Endothelial cell of umbilical vein (primary cell): ENCODE measurements at regions not wholly inside any gene's neighbourhood (a gene's known extent, or its start where the extent isn't known, plus 50 kb on each side); places are given as distances from the start of the nearest gene placed in this dataset.

Experiments
- BruUV-seq: library from RNA; stranded (reverse); fragments of 400-500 nt; replicated peaks from 2 replicates; lab custom pipeline; 2021; lab: Mats Ljungman, UMichigan
- CTCF ChIA-PET: fragments of 300-600, 350-600 bp; sonication (Branson Sonifier 250); formaldehyde crosslinking; loops from one replicate; lab custom pipeline; 2021; ENCODE audit warnings: antibody characterized with exemption, inconsistent platforms; lab: Charles Lee
- POLR2A ChIA-PET: fragments of 300-600, 350-600 bp; sonication (Branson Sonifier 250); formaldehyde crosslinking; loops from one replicate; lab custom pipeline; 2021; ENCODE audit warnings: antibody characterized with exemption, inconsistent platforms; lab: Charles Lee
- DNase-seq: peaks from one replicate; pipeline ENCODE4 v3.0.0-alpha.2; 2011; ENCODE audit warnings: low read depth, low spot score
- FAIRE-seq: peaks from 2 replicates; lab custom pipeline; 2011; peaks lifted over from hg19 to GRCh38; lab: Jason Lieb, UNC
- H2AFZ ChIP-seq: 2 replicates; pipeline ENCODE4 v1.6.0; 2012; ENCODE audit warnings: low read depth, low read length, control low read depth, inconsistent platforms
- H3K27ac ChIP-seq: 2 replicates; pipeline ENCODE4 v1.5.1; 2011; ENCODE audit warnings: low read depth, mild to moderate bottlenecking, control low read depth, low read length, moderate library complexity; ENCODE audit not compliant: insufficient read depth
- H3K27me3 ChIP-seq, 2 experiments: 2 replicates each; pipeline versions ENCODE4 v1.6.0 to v1.6.1; 2011; ENCODE audit warnings: low read length in 2 of 2, mixed read lengths in 1 of 2; ENCODE audit not compliant: control insufficient read depth in 2 of 2, insufficient read depth in 2 of 2
- H3K36me3 ChIP-seq, 2 experiments: 2 replicates in 1 of 2; 3 replicates in 1 of 2; pipeline ENCODE4 v1.5.1; 2011; ENCODE audit warnings: low read length in 2 of 2, mild to moderate bottlenecking in 1 of 2, moderate library complexity in 1 of 2; ENCODE audit not compliant: control insufficient read depth in 2 of 2, insufficient read depth in 2 of 2; ENCODE audit errors: extremely low read depth in 1 of 2
- H3K4me1 ChIP-seq: 3 replicates; pipeline ENCODE4 v1.5.1; 2011; ENCODE audit warnings: mild to moderate bottlenecking, low read length; ENCODE audit not compliant: control insufficient read depth, insufficient read depth; ENCODE audit errors: extremely low read depth
- H3K4me2 ChIP-seq: 2 replicates; pipeline ENCODE4 v1.6.1; 2011; ENCODE audit warnings: low read length, control low read depth, mixed read lengths; ENCODE audit not compliant: insufficient read depth
- H3K4me3 ChIP-seq, 3 experiments: fragments of 200-600 bp in 1 of 3; sonication (generic), shearing (Covaris generic) in 1 of 3; replicated peaks in 1 of 3; 2 replicates each; pipeline ENCODE4 v1.5.1; 2011 to 2016; ENCODE audit warnings: control low read depth in 3 of 3, low read length in 3 of 3, mild to moderate bottlenecking in 2 of 3, inconsistent platforms in 1 of 3, low read depth in 1 of 3, moderate library complexity in 1 of 3; ENCODE audit not compliant: insufficient read depth in 1 of 3
- H3K79me2 ChIP-seq: 2 replicates; pipeline ENCODE4 v1.6.0; 2012; ENCODE audit warnings: low read length, inconsistent platforms; ENCODE audit not compliant: control insufficient read depth, insufficient read depth
- H3K9ac ChIP-seq: replicated peaks from 2 replicates; pipeline ENCODE3; 2011; ENCODE audit warnings: low read length, control low read depth; ENCODE audit not compliant: insufficient read depth; ENCODE audit errors: extremely low read depth
- H3K9me1 ChIP-seq: replicated peaks from 3 replicates; pipeline ENCODE4 v1.6.0; 2011; ENCODE audit warnings: mild to moderate bottlenecking, low read length; ENCODE audit not compliant: control insufficient read depth, insufficient read depth; ENCODE audit errors: extremely low read depth
- H3K9me3 ChIP-seq: replicated peaks from 2 replicates; pipeline ENCODE4 v1.5.1; 2012; ENCODE audit warnings: low read length, inconsistent platforms; ENCODE audit not compliant: control insufficient read depth, insufficient read depth
- H4K20me1 ChIP-seq: replicated peaks from 2 replicates; pipeline ENCODE3; 2011; ENCODE audit warnings: mild to moderate bottlenecking, low read length; ENCODE audit not compliant: control insufficient read depth, insufficient read depth; ENCODE audit errors: extremely low read depth
- EZH2 ChIP-seq: IDR thresholded peaks from 2 replicates; pipeline ENCODE4 v1.6.1; 2012; ENCODE audit warnings: borderline replicate concordance, low read depth, mild to moderate bottlenecking, moderate library complexity, low read length, inconsistent platforms; ENCODE audit not compliant: severe bottlenecking
- JUN ChIP-seq: IDR thresholded peaks from 2 replicates; pipeline ENCODE4 v1.6.1; 2011; ENCODE audit warnings: borderline replicate concordance, low read depth; ENCODE audit not compliant: insufficient read length, insufficient read depth
- MYC ChIP-seq: IDR thresholded peaks from one replicate; pipeline ENCODE4 v1.6.1; 2011; ENCODE audit warnings: mild to moderate bottlenecking, low read depth, low read length
- POLR2A ChIP-seq: IDR thresholded peaks from 2 replicates; pipeline ENCODE4 v1.6.1; 2012; ENCODE audit warnings: low read depth, mild to moderate bottlenecking, control low read depth, low read length
- POLR2AphosphoS5 ChIP-seq: IDR thresholded peaks from 2 replicates; pipeline ENCODE4 v1.6.1; 2012; ENCODE audit warnings: low read depth, mild to moderate bottlenecking, control low read depth, low read length, moderate library complexity; ENCODE audit not compliant: insufficient read depth
- dilution Hi-C: fragments of 300-500 bp; cut with MboI; formaldehyde crosslinking; loops from one replicate; pipeline ENCODE4 v1.15.0; 2019; ENCODE audit warnings: low sequenced_read_pairs; ENCODE audit not compliant: extremely low pct_ligation_motif_present
- intact Hi-C: fragments of 100-400 bp; cut with micrococcal nuclease; formaldehyde crosslinking; loops from one replicate; pipeline ENCODE4 v1.10.0; 2022

DNA sequence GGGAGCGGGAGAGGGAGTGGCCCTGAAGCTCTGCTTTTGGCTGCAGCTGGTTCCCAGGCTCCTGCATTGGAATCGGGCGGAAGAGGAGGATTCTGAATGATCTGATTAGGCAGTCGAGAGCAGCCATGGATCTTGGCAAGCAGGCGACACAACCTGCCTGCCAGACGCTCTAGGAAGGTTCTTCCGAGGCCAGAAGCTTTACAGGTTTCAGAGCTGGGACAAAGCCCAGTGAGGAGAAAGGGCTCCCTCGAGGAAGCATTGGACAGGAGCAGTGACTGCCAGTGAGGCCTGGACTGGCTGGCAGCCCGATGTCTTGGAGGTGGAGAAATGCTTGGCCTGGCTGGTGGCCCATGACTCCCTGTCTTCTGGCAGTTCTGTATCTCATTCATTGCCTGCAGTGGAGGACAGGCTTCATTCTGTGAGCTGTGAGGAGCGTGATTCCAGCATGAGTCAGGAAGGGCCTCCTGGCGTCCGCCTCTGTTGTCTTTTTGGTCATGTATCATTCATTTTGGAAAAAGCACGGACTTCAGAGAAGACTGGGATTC lies 132.7 kb upstream of the IPO9 start:
- no peak for DNase-seq
- TF ChIP-seq EZH2: no peak
- TF ChIP-seq JUN: no peak
- TF ChIP-seq MYC: no peak
- peaks cover 0 to 3% of the 10 kb centered on the region in 2 experiments for H3K36me3 ChIP-seq
- no peak overlapping the region for H2AFZ ChIP-seq
- peaks cover 50% of the 10 kb centered on the region for H3K79me2 ChIP-seq
- H3K4me2 ChIP-seq: no peak overlapping the region
- no peaks in the 10 kb centered on the region for H3K27me3 ChIP-seq
- no peaks in the 10 kb centered on the region for H3K9me3 ChIP-seq
- no peak overlapping the region for H3K27ac ChIP-seq
- FAIRE-seq: no peak
- BruUV-seq: no TSS peak
- dilution Hi-C loops: no loop called here
- no peaks in the 10 kb centered on the region for H3K9me1 ChIP-seq
- intact Hi-C loops: no loop called here
- H3K4me1 ChIP-seq: no peaks in the 10 kb centered on the region
- POLR2A ChIA-PET: no interaction called here
- H4K20me1 ChIP-seq: peaks cover 5% of the 10 kb centered on the region
- H3K9ac ChIP-seq: no peak overlapping the region
- CTCF ChIA-PET: interaction anchor here (1.0 to 1.2 kb wide), 4 partner anchors 20 to 214 kb away, joined by 3 to 5 read pairs (median 4); partner anchors contain the start of gene NAV1
- H3K4me3 ChIP-seq: no peak overlapping the region

DNA sequence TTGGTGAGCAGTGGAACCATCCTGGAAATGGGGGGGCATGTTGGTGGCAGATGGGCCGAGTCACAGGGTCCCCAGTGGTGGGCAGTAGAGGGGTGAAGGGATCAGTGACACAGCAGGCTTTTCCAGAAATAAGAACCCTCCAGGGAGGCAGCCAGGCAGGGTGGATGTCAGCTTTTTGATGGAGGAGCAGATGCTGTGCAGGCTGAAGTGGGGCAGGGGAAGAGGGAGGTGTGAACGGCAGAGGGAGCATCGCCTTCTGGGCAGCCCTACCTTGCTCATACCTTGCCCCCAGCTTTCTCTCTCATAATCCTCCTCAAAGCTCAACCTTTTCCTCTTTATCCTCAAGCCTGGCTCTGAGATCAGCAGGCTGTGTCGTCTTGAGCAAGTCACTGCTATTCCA lies 131.8 kb upstream of the IPO9 start:
- intact Hi-C loops: no loop called here
- H4K20me1 ChIP-seq: peaks cover 8% of the 10 kb centered on the region
- DNase-seq (no peak), FAIRE-seq (no peak)
- CTCF ChIA-PET: interaction anchor here (0.9 to 1.2 kb wide), 5 partner anchors 21 to 215 kb away, joined by 3 to 5 read pairs (median 3); partner anchors contain the start of gene NAV1
- H3K9me3 ChIP-seq: no peaks in the 10 kb centered on the region
- H3K36me3 ChIP-seq: peaks cover 0 to 3% of the 10 kb centered on the region in 2 experiments
- BruUV-seq: no TSS peak
- dilution Hi-C loops: no loop called here
- no peak overlapping the region for H2AFZ ChIP-seq
- POLR2A ChIA-PET: no interaction called here
- no peak overlapping the region for H3K27ac ChIP-seq
- H3K79me2 ChIP-seq: peaks cover 41% of the 10 kb centered on the region
- no peak overlapping the region for H3K4me3 ChIP-seq
- no peak overlapping the region for H3K9ac ChIP-seq
- H3K9me1 ChIP-seq: no peaks in the 10 kb centered on the region
- no peak overlapping the region for H3K4me2 ChIP-seq
- no peaks in the 10 kb centered on the region for H3K27me3 ChIP-seq
- TF ChIP-seq POLR2A (no peak), POLR2AphosphoS5 (no peak), MYC (no peak), JUN (no peak)
- H3K4me1 ChIP-seq: no peaks in the 10 kb centered on the region
